HCT116 (cell line): ENCODE measurements at regions not wholly inside any gene's neighbourhood (a gene's known extent, or its start where the extent isn't known, plus 50 kb on each side); places are given as distances from the start of the nearest gene placed in this dataset.

ENCODE experiments used
- ATAC-seq: fragments of 200-7000 bp; cut with Tn5 transposase; 2 replicates; pipeline ENCODE4 v1.9.1; 2020; ENCODE audit warnings: mild to moderate bottlenecking, moderate library complexity
- BruUV-seq: library from RNA; stranded (reverse); fragments of 400-500 nt; replicated peaks from 2 replicates; lab custom pipeline; 2021; lab: Mats Ljungman, UMichigan
- CTCF ChIA-PET: fragments of 300-600 bp; sonication (Branson Sonifier 250); formaldehyde crosslinking; loops from one replicate; lab custom pipeline; 2021; ENCODE audit warnings: antibody characterized with exemption; lab: Charles Lee
- POLR2A ChIA-PET: fragments of 300-600, 350-600 bp; sonication (Branson Sonifier 250); formaldehyde crosslinking; loops from one replicate; lab custom pipeline; 2021; ENCODE audit warnings: antibody characterized with exemption; lab: Charles Lee
- RAD21 ChIA-PET, 2 experiments: fragments of 300-600 bp; sonication (Branson Sonifier 250); formaldehyde crosslinking; loops; one replicate each; lab custom pipeline; 2023; ENCODE audit warnings: low total read pairs in 2 of 2; ENCODE audit not compliant: uncharacterized antibody in 2 of 2, unreplicated experiment in 2 of 2, low non-redundant PET in 1 of 2; lab: Charles Lee
- DNase-seq: peaks from one replicate; pipeline ENCODE4 v3.0.0-alpha.2; 2010; ENCODE audit warnings: low read depth, low spot score
- H2AFZ ChIP-seq: fragments of 200-600 bp; shearing (Covaris generic), sonication (generic); 2 replicates; pipeline ENCODE4 v1.6.1; 2017; ENCODE audit warnings: low read depth, mixed run types, mixed read lengths, antibody characterized with exemption, low read length; ENCODE audit not compliant: poor library complexity, severe bottlenecking
- H3K27ac ChIP-seq: 2 replicates; pipeline ENCODE4 v1.5.1; 2012; ENCODE audit warnings: low read depth, low read length
- H3K27me3 ChIP-seq: fragments of 200-600 bp; sonication (generic); 2 replicates; pipeline ENCODE4 v1.6.1; 2016; ENCODE audit warnings: mixed run types, low read length, mixed read lengths; ENCODE audit not compliant: insufficient read depth
- H3K36me3 ChIP-seq, 2 experiments: fragments of 200-500 bp in 1 of 2; fragments of 200-600 bp in 1 of 2; sonication (Bioruptor generic) in 1 of 2; sonication (generic) in 1 of 2; 2 replicates each; pipeline versions ENCODE4 v1.5.1 to v1.6.1; 2014 to 2016; ENCODE audit warnings: low read length in 2 of 2, inconsistent platforms in 1 of 2, mixed read lengths in 1 of 2, mixed run types in 1 of 2; ENCODE audit not compliant: insufficient read depth in 2 of 2, control insufficient read depth in 1 of 2
- H3K4me1 ChIP-seq, 2 experiments: fragments of 200-600 bp in 1 of 2; sonication (generic) in 1 of 2; 2 replicates each; pipeline versions ENCODE4 v1.5.1 to v1.6.1; 2012 to 2017; ENCODE audit warnings: low read length in 2 of 2, inconsistent platforms in 1 of 2, mild to moderate bottlenecking in 1 of 2, mixed read lengths in 1 of 2, mixed run types in 1 of 2, moderate library complexity in 1 of 2; ENCODE audit not compliant: insufficient read depth in 2 of 2, control insufficient read depth in 1 of 2
- H3K4me2 ChIP-seq: fragments of 200-600 bp; sonication (generic); 2 replicates; pipeline ENCODE4 v1.6.1; 2017; ENCODE audit warnings: mixed run types, low read length, mixed read lengths
- H3K4me3 ChIP-seq, 2 experiments: fragments of 200-600 bp in 1 of 2; sonication (generic) in 1 of 2; replicated peaks in 1 of 2; 2 replicates each; pipeline ENCODE4 v1.5.1; 2011 to 2016; ENCODE audit warnings: low read length in 2 of 2, control low read depth in 1 of 2, low read depth in 1 of 2, mild to moderate bottlenecking in 1 of 2, mixed read lengths in 1 of 2, mixed run types in 1 of 2
- H3K79me2 ChIP-seq: fragments of 200-600 bp; sonication (generic); 2 replicates; pipeline ENCODE4 v1.6.1; 2017; ENCODE audit warnings: mild to moderate bottlenecking, mixed run types, low read length, moderate library complexity, mixed read lengths; ENCODE audit not compliant: insufficient read depth
- H3K9ac ChIP-seq: fragments of 200-600 bp; sonication (generic); 2 replicates; pipeline ENCODE4 v1.6.1; 2016; ENCODE audit warnings: low read length, mixed read lengths
- H3K9me2 ChIP-seq: fragments of 200-600 bp; sonication (generic), shearing (Covaris generic); 2 replicates; pipeline ENCODE4 v1.6.1; 2017; ENCODE audit warnings: mixed run types, mild to moderate bottlenecking, moderate library complexity; ENCODE audit not compliant: insufficient read depth
- H3K9me3 ChIP-seq, 2 experiments: fragments of 200-500 bp in 1 of 2; fragments of 200-600 bp in 1 of 2; sonication (Bioruptor generic) in 1 of 2; sonication (generic) in 1 of 2; 2 replicates each; pipeline ENCODE4 v1.6.1; 2014 to 2017; ENCODE audit warnings: low read length in 2 of 2, mixed read lengths in 2 of 2, inconsistent platforms in 1 of 2, low read depth in 1 of 2, mild to moderate bottlenecking in 1 of 2, mixed run types in 1 of 2, moderate library complexity in 1 of 2; ENCODE audit not compliant: control insufficient read depth in 1 of 2, insufficient read depth in 1 of 2
- H4K20me1 ChIP-seq: fragments of 200-600 bp; sonication (generic), shearing (Covaris generic); 2 replicates; pipeline ENCODE4 v1.6.1; 2017; ENCODE audit warnings: mixed run types, mild to moderate bottlenecking, moderate library complexity; ENCODE audit not compliant: insufficient read depth
- EGR1 ChIP-seq: IDR thresholded peaks from 2 replicates; pipeline ENCODE4 v1.6.1; 2012; ENCODE audit warnings: low read depth
- EZH2 ChIP-seq: fragments of 200-600 bp; sonication (generic); IDR thresholded peaks from 2 replicates; pipeline ENCODE4 v1.6.1; 2017; ENCODE audit warnings: antibody characterized with exemption, mixed run types
- POLR2A ChIP-seq: IDR thresholded peaks from 2 replicates; pipeline ENCODE4 v1.7.0; 2011; ENCODE audit warnings: borderline replicate concordance; ENCODE audit not compliant: insufficient read depth, insufficient read length; ENCODE audit errors: extremely low read depth
- REST ChIP-seq: IDR thresholded peaks from 2 replicates; pipeline ENCODE4 v1.6.1; 2012; ENCODE audit warnings: low read depth
- ZBTB33 ChIP-seq: IDR thresholded peaks from 2 replicates; pipeline ENCODE4 v1.6.1; 2011; ENCODE audit warnings: mild to moderate bottlenecking, low read length, moderate library complexity; ENCODE audit not compliant: insufficient replicate concordance; ENCODE audit errors: extremely low read depth
- intact Hi-C: fragments of 100-400 bp; cut with micrococcal nuclease; formaldehyde crosslinking; loops from 2 replicates; pipeline ENCODE4 v1.10.0; 2022

- DNase-seq (no peak), ATAC-seq (no peak)
- Histone ChIP-seq H3K27ac (no peak overlapping the region), H3K4me1 (no peaks in the 10 kb centered on the region), H3K36me3 (no peaks in the 10 kb centered on the region), H3K4me3 (no peak overlapping the region), H3K9ac (no peak overlapping the region), H3K4me2 (no peak overlapping the region), H4K20me1 (no peaks in the 10 kb centered on the region), H3K27me3 (no peaks in the 10 kb centered on the region; the same call in 1 of the 2 replicates), H3K9me2 (no peaks in the 10 kb centered on the region), H2AFZ (no peak overlapping the region), H3K9me3 (no peaks in the 10 kb centered on the region), H3K79me2 (no peaks in the 10 kb centered on the region)
- CTCF ChIA-PET: no interaction called here
- intact Hi-C loops: no loop called here
- RAD21 ChIA-PET: no interaction called here
- TF ChIP-seq ZBTB33 (no peak), EZH2 (no peak), REST (no peak), POLR2A (no peak), EGR1 (no peak)
- POLR2A ChIA-PET: no interaction called here
- no TSS peak for BruUV-seq
Measured at GRCh38 chr17:13865650-13866049, 203.7 kb upstream of the COX10 start.
